C4-2B (cell line): ENCODE measurements at regions not wholly inside any gene's neighbourhood (a gene's known extent, or its start where the extent isn't known, plus 50 kb on each side); places are given as distances from the start of the nearest gene placed in this dataset.

Experiments used
- H3K27ac ChIP-seq: fragments of 450-650 bp; 2 replicates; pipeline ENCODE4 v1.5.1; 2017
- ZFX ChIP-seq: fragments of 450-650 bp; IDR thresholded peaks from 2 replicates; pipeline ENCODE4 v1.6.1; 2017
- TF ChIP-seq, protein P1 (sequence below): fragments of 450-650 bp; conservative IDR thresholded peaks from 2 replicates; pipeline ENCODE4 v1.5.1; 2017; ENCODE audit warnings: mild to moderate bottlenecking

DNA sequence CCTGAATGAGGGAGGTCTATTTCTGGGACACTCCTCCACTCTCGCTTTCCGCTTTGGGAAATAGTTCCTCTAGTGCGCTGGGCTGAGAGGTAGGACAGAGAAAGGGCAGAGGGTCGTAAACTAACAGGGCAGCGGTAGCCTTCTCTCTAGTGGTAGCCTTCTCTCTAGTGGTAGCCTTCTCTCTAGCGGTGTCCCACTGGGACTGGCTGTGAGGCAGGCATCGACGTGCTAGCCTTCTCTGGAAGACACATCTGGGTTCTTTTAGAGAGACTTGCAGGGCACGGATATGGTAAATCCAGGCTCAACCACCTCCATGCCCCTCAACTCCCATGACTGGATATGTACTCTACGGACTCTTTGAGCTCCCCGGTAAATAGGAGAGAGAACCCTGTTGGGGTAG, 74.7 kb upstream of the SLC22A16 start:
- TF ChIP-seq, protein P1, sequence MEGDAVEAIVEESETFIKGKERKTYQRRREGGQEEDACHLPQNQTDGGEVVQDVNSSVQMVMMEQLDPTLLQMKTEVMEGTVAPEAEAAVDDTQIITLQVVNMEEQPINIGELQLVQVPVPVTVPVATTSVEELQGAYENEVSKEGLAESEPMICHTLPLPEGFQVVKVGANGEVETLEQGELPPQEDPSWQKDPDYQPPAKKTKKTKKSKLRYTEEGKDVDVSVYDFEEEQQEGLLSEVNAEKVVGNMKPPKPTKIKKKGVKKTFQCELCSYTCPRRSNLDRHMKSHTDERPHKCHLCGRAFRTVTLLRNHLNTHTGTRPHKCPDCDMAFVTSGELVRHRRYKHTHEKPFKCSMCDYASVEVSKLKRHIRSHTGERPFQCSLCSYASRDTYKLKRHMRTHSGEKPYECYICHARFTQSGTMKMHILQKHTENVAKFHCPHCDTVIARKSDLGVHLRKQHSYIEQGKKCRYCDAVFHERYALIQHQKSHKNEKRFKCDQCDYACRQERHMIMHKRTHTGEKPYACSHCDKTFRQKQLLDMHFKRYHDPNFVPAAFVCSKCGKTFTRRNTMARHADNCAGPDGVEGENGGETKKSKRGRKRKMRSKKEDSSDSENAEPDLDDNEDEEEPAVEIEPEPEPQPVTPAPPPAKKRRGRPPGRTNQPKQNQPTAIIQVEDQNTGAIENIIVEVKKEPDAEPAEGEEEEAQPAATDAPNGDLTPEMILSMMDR: no peak
- TF ChIP-seq ZFX: no peak
- no peak overlapping the region for H3K27ac ChIP-seq

DNA sequence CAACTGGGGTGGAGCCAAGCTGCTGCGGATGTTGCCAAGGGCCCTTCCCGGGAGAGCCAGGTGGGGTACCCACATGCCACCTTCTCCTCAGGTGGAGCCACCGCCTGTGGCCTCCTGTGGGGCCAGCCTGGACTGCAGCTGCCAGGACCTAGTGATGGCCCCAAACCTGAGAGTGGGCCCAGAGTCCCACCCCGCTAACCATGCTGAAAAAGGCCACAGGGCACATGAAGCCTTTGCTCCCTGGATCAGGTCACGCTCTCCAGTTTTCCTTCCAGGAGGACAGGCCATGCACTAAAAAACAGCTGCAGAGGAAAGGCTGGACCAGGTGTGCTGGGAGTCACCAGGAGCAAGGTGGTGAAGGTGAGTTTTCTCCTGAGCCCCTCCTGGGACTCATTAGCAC, 73.9 kb upstream of the SLC22A16 start:
- TF ChIP-seq, protein P1: no peak

DNA sequence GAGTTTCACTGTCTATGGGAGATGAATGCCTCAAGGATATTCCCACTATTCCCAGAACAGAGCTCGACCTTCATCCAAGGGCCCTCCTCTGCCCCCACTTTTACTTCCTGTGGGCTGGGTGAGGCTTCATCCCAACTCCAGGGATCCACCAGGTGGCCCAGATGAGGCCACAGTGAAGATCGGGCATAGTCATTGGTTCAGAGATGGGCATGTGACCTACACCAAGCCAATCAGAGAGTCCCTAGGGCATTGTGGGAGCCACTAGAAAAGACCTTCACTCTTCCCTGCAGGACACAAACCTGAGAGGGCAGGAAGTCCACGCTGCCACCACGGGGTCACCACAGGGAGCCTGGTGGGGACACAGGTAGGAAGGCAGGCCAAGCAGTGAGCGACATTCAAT, 72.9 kb upstream of the SLC22A16 start:
- H3K27ac ChIP-seq: no peak overlapping the region
- TF ChIP-seq, protein P1: no peak

More for the DNA sequence above, 73.9 kb upstream of the SLC22A16 start:
- no peak overlapping the region for H3K27ac ChIP-seq

DNA sequence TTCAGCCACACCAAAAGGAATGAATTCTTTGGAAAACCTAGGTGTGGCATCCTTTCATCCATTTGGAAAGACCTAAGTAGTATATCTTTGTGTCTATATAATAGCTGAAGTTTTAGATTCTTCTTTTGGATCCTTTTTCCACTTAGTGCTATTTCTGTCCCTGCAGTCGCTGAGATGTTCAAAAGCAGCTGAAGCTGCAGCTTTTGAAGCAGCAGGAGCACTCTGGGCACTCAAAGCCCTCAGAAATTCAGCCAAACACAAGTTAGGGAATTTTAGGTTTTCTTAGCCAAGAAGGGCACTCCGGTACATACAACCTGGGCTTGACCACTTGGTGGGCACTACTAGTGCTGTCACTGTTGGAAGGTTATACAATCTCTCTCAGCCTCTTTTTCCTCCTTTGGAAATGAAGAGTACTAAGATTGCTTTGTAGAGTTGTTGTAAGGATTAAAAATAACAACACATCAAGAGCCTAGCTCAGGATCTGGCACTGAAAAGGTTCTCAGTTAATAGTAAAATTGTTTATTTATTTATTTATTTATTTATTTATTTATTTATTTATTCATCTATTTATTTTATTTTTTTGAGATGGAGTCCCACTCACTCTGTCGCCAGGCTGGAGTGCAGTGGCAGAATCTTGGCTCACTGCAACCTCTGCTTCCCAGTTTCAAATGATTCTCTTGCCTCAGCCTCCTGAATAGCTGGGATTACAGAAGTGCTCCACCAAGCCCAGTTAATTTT, 71.9 kb upstream of the SLC22A16 start:
- no peak overlapping the region for H3K27ac ChIP-seq
- TF ChIP-seq, protein P1: no peak
- TF ChIP-seq ZFX: no peak

DNA sequence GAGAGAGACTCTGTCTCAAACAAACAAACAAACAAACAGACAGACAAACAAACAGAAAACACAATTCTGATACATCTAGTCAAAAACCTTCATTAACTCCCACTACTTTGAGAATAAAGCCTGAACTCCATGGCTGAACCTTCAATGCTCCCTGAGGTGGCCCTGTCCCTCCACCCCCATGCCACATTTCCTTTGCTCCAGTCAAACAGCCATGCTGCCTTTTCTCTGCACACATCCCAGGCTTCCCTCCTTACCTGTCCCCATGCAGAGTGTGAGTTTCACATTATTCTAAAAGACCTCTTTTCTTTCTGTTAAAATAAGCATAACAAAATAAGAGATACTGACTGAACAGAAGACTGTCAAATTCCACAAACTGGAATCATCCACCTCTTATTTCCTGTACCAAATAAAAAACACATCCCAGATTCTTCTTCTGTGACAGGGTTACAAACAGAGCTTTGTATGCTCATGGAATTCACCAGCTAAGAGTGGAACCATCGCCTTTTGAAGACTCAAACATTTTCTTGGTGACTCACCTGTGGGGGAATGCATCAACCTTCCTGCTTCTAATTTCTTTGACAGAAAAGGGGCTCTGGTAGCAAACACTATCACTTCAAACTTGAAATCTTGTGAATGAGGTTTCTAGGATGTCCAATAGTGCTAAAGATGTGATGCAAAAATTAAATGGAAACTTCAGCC, 71.0 kb upstream of the SLC22A16 start:
- H3K27ac ChIP-seq: no peak overlapping the region
- TF ChIP-seq, protein P1: no peak
- TF ChIP-seq ZFX: no peak

DNA sequence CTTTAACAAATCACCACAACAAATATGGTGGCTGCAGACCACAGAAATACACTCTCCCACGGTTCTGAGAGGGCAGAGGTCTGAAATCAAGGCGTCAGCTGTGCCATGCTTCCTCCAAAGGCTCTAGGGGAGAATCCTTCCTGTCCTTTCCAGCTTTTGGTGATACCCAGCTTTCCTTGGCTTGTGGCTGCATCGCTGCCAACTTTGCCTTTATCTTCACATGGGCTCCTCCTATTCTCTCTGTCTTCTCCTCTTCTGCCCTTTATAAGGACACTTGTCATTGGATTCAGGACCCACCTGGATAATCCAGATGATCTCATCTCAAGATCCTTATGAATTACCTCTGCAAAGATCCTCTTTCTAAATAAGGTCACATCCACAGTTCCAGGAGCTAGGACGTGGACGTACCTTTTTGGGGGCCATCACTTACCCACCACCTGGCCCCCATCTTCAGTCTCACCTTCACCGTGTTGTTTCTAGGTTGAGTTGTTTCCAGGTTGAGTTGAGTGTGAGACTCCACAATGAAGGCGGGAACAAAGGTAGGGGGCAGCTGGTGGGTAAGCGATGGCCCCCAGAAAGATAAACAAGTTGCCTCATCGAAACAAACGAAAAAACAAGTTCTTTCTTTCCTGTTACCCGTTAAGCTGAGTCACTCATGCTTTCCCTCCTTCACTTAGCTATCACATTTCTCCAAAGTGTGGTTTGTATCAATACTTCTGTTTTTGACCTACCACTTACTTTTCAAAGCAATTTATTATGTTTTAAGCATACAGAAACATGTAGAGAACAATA, 68.9 kb upstream of the SLC22A16 start:
- H3K27ac ChIP-seq: no peak overlapping the region
- TF ChIP-seq, protein P1: no peak
- TF ChIP-seq ZFX: no peak

DNA sequence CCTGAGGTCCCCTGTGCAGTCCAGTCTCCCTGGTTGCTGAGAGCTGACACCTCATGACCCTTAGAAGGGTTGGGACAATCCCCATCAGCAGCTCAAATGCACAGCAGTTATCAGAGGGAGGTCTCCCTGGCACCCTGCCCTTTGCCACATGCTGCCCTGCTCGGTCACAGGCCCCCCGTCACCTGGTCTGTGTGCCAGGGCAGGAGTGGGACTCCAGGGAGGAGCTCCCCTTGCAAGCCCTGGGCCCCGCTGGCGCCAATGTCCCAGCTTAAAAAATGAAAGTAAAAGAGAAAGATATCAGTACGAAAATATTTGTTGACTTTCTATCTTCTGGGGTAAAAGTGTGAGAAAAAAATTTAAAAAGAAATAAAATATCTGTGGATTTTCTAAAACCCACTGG, 68.1 kb upstream of the SLC22A16 start:
- peak overlapping the region; percentile 58 for H3K27ac ChIP-seq

More for the DNA sequence above, 68.1 kb upstream of the SLC22A16 start:
- no peak for TF ChIP-seq ZFX
- TF ChIP-seq, protein P1: no peak
